K562 (cell line): ENCODE measurements at regions not wholly inside any gene's neighbourhood (a gene's known extent, or its start where the extent isn't known, plus 50 kb on each side); places are given as distances from the start of the nearest gene placed in this dataset.

Experiments
- ATAC-seq: fragments of 200-7000 bp; cut with Tn5 transposase; 3 replicates; pipeline ENCODE4 v1.9.1; 2020; ENCODE audit warnings: moderate library complexity
- BruUV-seq: library from RNA; stranded (reverse); fragments of 400-500 nt; replicated peaks from 2 replicates; lab custom pipeline; 2021; lab: Mats Ljungman, UMichigan
- CTCF ChIA-PET: fragments of 300-600 bp; formaldehyde crosslinking; extraction: SDS; loops from one replicate; lab custom pipeline; 2021; ENCODE audit warnings: low intra/inter-chr PET ratio; lab: Yijun Ruan, JAX
- POLR2A ChIA-PET: fragments of 300-600, 350-650 bp; sonication (Branson Sonifier 250); formaldehyde crosslinking; extraction: SDS; loops from one replicate; lab custom pipeline; 2021; ENCODE audit warnings: antibody characterized with exemption, inconsistent platforms; lab: Yijun Ruan, JAX
- DNase-seq, 4 experiments: peaks; one replicate each; pipeline versions ENCODE4 v3.0.0 to v3.0.0-alpha.2; 2011 to 2018; ENCODE audit warnings: low spot score in 3 of 4, mixed read lengths in 3 of 4; ENCODE audit errors: extremely low read depth in 1 of 4
- FAIRE-seq: peaks from 2 replicates; lab custom pipeline; 2011; peaks lifted over from hg19 to GRCh38; lab: Jason Lieb, UNC
- H2AFZ ChIP-seq: 2 replicates; pipeline ENCODE4 v1.6.0; 2011; ENCODE audit warnings: low read depth, low read length, control low read depth, inconsistent platforms
- H3K27ac ChIP-seq: fragments of 200-600 bp; 3 replicates; pipeline ENCODE4 v1.8.0; 2011; ENCODE audit warnings: low read depth, mild to moderate bottlenecking, control low read depth, inconsistent platforms, low read length, moderate library complexity, mixed read lengths; ENCODE audit errors: extremely low read depth
- H3K27me3 ChIP-seq, 2 experiments: fragments of 300-600 bp in 1 of 2; 2 replicates in 1 of 2; 3 replicates in 1 of 2; pipeline versions ENCODE4 v1.6.0 to v1.8.0; 2011; ENCODE audit warnings: inconsistent platforms in 2 of 2, low read length in 2 of 2, mild to moderate bottlenecking in 1 of 2, mixed read lengths in 1 of 2, moderate library complexity in 1 of 2; ENCODE audit not compliant: control insufficient read depth in 2 of 2, insufficient read depth in 2 of 2
- H3K36me3 ChIP-seq: fragments of 300-600 bp; 3 replicates; pipeline ENCODE4 v1.8.0; 2011; ENCODE audit warnings: mild to moderate bottlenecking, low read length, inconsistent platforms; ENCODE audit not compliant: control insufficient read depth, insufficient read depth
- H3K4me1 ChIP-seq, 2 experiments: fragments of 200-600 bp in 1 of 2; replicated peaks in 1 of 2; 2 replicates in 1 of 2; 3 replicates in 1 of 2; pipeline versions ENCODE4 v1.5.1 to v1.8.0; 2011; ENCODE audit warnings: inconsistent platforms in 2 of 2, low read length in 2 of 2, mild to moderate bottlenecking in 1 of 2, mixed read lengths in 1 of 2, moderate library complexity in 1 of 2; ENCODE audit not compliant: control insufficient read depth in 2 of 2, insufficient read depth in 2 of 2
- H3K4me2 ChIP-seq: 2 replicates; pipeline ENCODE4 v1.6.1; 2011; ENCODE audit warnings: low read length, control low read depth, inconsistent platforms, mixed read lengths; ENCODE audit not compliant: insufficient read depth
- H3K4me3 ChIP-seq: fragments of 200-600 bp; sonication (generic), shearing (Covaris generic); 2 replicates; pipeline ENCODE4 v1.5.1; 2016; ENCODE audit warnings: control low read depth, inconsistent platforms
- H3K79me2 ChIP-seq: fragments of 200-600 bp; 3 replicates; pipeline ENCODE4 v1.8.0; 2011; ENCODE audit warnings: low read length, inconsistent platforms; ENCODE audit not compliant: control insufficient read depth, insufficient read depth
- H3K9ac ChIP-seq, 2 experiments: 2 replicates each; pipeline versions ENCODE4 v1.6.0 to v1.6.1; 2011; ENCODE audit warnings: low read depth in 2 of 2, low read length in 2 of 2, control low read depth in 1 of 2, inconsistent platforms in 1 of 2, mild to moderate bottlenecking in 1 of 2, mixed read lengths in 1 of 2; ENCODE audit not compliant: insufficient read depth in 1 of 2
- H3K9me1 ChIP-seq: one replicate; pipeline ENCODE4 v1.6.0; 2011; ENCODE audit warnings: inconsistent platforms, mild to moderate bottlenecking, low read length, moderate library complexity; ENCODE audit not compliant: control insufficient read depth, insufficient read depth
- H3K9me3 ChIP-seq: replicated peaks from 2 replicates; pipeline ENCODE4 v1.5.1; 2011; ENCODE audit warnings: low read depth, low read length, inconsistent platforms; ENCODE audit not compliant: control insufficient read depth, insufficient read depth
- H4K20me1 ChIP-seq: replicated peaks from 2 replicates; pipeline ENCODE4 v1.6.1; 2011; ENCODE audit warnings: low read length, inconsistent platforms, mixed read lengths; ENCODE audit not compliant: control insufficient read depth, insufficient read depth
- ARNT ChIP-seq, 2 experiments: fragments of 450-650 bp; IDR thresholded peaks; 2 replicates each; pipeline ENCODE4 v1.6.1; 2016; ENCODE audit warnings: mild to moderate bottlenecking in 1 of 2
- BCL6 ChIP-seq: fragments of 250-450 bp; sonication (Bioruptor Pico); IDR thresholded peaks from 2 replicates; pipeline ENCODE4 v1.4.0; 2020
- ETS1 ChIP-seq: conservative IDR thresholded peaks from 2 replicates; pipeline ENCODE4 v1.6.1; 2011; ENCODE audit warnings: low read depth, mild to moderate bottlenecking, low read length; ENCODE audit not compliant: control insufficient read depth
- GABPB1 ChIP-seq: sonication (generic); formaldehyde crosslinking; IDR thresholded peaks from 2 replicates; pipeline ENCODE4 v1.8.0; 2022; ENCODE audit warnings: mild to moderate bottlenecking, missing genetic modification reagents
- HINFP ChIP-seq: fragments of 450-650 bp; conservative IDR thresholded peaks from 2 replicates; pipeline ENCODE4 v1.6.1; 2016; ENCODE audit warnings: missing genetic modification characterization, low read depth, mild to moderate bottlenecking, control low read depth, missing compliant biosample characterization
- RHOXF2B ChIP-seq: fragments of 250-450 bp; sonication (Bioruptor Pico); conservative IDR thresholded peaks from 2 replicates; pipeline ENCODE4 v1.5.1; 2021
- SRF ChIP-seq, 2 experiments: fragments of 250-450, 450-650 bp in 1 of 2; sonication (Bioruptor Pico) in 1 of 2; sonication (generic) in 1 of 2; formaldehyde crosslinking; IDR thresholded peaks; 2 replicates each; pipeline versions ENCODE4 v1.5.0 to v1.5.1; 2020 to 2022; ENCODE audit warnings: mild to moderate bottlenecking in 1 of 2, missing genetic modification reagents in 1 of 2
- SUPT5H ChIP-seq: fragments of 450-650 bp; IDR thresholded peaks from 2 replicates; pipeline ENCODE4 v1.6.1; 2016
- TBL1XR1 ChIP-seq, 2 experiments: IDR thresholded peaks; 2 replicates each; pipeline ENCODE4 v1.6.1; 2012; ENCODE audit warnings: improper control_type of control experiment in 2 of 2, low read length in 2 of 2, mild to moderate bottlenecking in 1 of 2
- ZBTB26 ChIP-seq: fragments of 450-650 bp; formaldehyde crosslinking; IDR thresholded peaks from 2 replicates; pipeline ENCODE4 v1.4.0; 2022; ENCODE audit warnings: missing genetic modification characterization
- ZNF354B ChIP-seq: fragments of 250-450 bp; sonication (Bioruptor Pico); IDR thresholded peaks from 2 replicates; pipeline ENCODE4 v1.4.0; 2020
- ZNF696 ChIP-seq: fragments of 250-450 bp; sonication (Bioruptor Pico); conservative IDR thresholded peaks from 2 replicates; pipeline ENCODE4 v1.4.0; 2020; ENCODE audit warnings: mild to moderate bottlenecking, moderate library complexity
- in situ Hi-C: fragments of 300-500 bp; cut with MboI; formaldehyde crosslinking; loops from 4 replicates; pipeline ENCODE4 v1.15.0; 2018; ENCODE audit warnings: inconsistent platforms, mixed read lengths
- intact Hi-C: fragments of 100-400 bp; cut with micrococcal nuclease; formaldehyde crosslinking; loops from 2 replicates; pipeline ENCODE4 v1.14.2; 2022

DNA sequence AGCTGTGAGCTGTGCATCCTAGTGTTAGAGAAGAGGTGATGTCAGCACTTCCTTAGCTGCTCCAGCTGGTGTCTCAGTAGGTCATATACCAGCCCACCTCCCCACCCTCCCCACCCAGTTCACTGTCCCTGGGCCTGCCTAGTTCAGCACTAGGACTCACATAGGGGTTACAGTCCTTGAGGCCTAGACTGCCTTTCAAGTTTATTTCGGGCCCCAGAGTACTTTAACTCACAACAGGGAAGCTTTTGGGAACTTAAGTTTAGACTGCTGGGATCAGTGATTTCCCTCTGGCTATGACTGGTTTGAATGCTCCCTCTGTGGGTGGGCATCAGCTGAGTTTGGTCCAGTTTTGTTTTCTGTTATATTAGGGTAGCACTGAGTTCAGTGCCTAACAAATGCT is 139.2 kb upstream of the MMS22L start (continued):
- no peak for TF ChIP-seq HINFP (tag)
- no peak for TF ChIP-seq ARNT (IDR thresholded peaks at IDR 0.05)
- TF ChIP-seq GABPB1 (CRISPR knock-in tag), result no peak
- TF ChIP-seq RHOXF2B (CRISPR knock-in tag), result no peak
- no peak for TF ChIP-seq SUPT5H
- no peak for TF ChIP-seq ZBTB26 (CRISPR knock-in tag)
- no peak for TF ChIP-seq ZNF696 (CRISPR knock-in tag)
- TF ChIP-seq TBL1XR1 (IDR thresholded peaks at IDR 0.05; ENCODE audit: low read length in 2 of 2), result no peak
- TF ChIP-seq BCL6 (CRISPR knock-in tag), result no peak
- TF ChIP-seq ZNF354B (CRISPR knock-in tag), result no peak
- TF ChIP-seq, all 486 proteins: peak for 0

DNA sequence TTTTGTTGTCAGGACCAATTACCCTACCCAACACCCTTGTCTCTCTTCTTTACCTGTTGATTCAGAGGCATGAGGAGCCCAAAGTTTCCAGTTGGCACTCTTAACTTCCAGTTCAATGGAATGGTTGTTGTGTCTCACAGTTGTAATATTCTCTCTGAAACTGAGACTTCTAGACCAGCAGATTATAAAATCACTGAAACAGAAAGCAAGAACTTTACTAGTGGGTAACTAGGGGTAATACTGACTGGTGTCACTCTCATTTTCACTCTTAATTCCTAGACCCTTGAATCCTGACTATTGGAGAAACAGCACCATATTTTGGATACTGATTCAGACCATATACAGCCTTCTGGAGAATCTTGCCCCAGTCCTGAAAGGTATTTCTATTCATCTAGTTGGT is 140.2 kb upstream of the MMS22L start:
- Histone ChIP-seq H3K4me3 (no peak overlapping the region), H3K79me2 (no peaks in the 10 kb centered on the region), H4K20me1 (no peaks in the 10 kb centered on the region), H3K9ac (no peak overlapping the region), H3K36me3 (no peaks in the 10 kb centered on the region), H3K4me2 (no peak overlapping the region), H3K9me3 (no peaks in the 10 kb centered on the region), H2AFZ (no peak overlapping the region), H3K9me1 (no peaks in the 10 kb centered on the region), H3K4me1 (no peaks in the 10 kb centered on the region), H3K27ac (no peak overlapping the region), H3K27me3 (no peaks in the 10 kb centered on the region)
- ChIA-PET CTCF (no interaction called here), POLR2A (no interaction called here)
- TF ChIP-seq SRF (CRISPR knock-in tag; IDR thresholded peaks at IDR 0.05), result no peak
- no peak for TF ChIP-seq ETS1
- no peak for FAIRE-seq
- intact Hi-C loops (no loop called here), in situ Hi-C loops (no loop called here)
- no peak for ATAC-seq
- no peak for DNase-seq
- BruUV-seq, result no TSS peak
